ENCODE measurements at regions not wholly inside any gene's neighbourhood (a gene's known extent, or its start where the extent isn't known, plus 50 kb on each side); places are given as distances from the start of the nearest gene placed in this dataset.
"Not testable (repeated sequence)": the region's sequence is repeated elsewhere in the genome, so short reads cannot be mapped to it uniquely, and the experiment has no call there.

DNA sequence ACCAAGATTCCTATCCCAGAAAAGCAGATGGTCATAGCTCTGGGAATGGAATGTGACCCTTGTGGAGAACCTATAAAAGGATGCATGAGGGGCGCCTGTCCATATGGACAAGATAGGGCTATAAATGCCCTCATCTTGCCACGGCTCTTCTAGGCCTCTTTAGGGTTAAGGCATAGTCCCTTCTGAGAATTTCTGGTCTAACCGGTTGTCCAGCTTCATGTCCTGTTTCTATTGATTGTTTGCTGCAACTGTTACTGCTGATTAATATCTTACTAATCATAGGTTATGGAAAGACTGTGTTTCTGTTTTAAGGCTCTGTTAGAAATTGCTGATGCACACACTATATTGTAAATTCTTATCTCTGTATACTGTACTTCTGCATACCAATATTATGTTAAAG lies 462.6 kb upstream of the FSIP2 start:
- TF ChIP-seq, protein P1, sequence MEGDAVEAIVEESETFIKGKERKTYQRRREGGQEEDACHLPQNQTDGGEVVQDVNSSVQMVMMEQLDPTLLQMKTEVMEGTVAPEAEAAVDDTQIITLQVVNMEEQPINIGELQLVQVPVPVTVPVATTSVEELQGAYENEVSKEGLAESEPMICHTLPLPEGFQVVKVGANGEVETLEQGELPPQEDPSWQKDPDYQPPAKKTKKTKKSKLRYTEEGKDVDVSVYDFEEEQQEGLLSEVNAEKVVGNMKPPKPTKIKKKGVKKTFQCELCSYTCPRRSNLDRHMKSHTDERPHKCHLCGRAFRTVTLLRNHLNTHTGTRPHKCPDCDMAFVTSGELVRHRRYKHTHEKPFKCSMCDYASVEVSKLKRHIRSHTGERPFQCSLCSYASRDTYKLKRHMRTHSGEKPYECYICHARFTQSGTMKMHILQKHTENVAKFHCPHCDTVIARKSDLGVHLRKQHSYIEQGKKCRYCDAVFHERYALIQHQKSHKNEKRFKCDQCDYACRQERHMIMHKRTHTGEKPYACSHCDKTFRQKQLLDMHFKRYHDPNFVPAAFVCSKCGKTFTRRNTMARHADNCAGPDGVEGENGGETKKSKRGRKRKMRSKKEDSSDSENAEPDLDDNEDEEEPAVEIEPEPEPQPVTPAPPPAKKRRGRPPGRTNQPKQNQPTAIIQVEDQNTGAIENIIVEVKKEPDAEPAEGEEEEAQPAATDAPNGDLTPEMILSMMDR (IDR thresholded peaks at IDR 0.05): not testable (repeated sequence)
- not testable (repeated sequence) for TF ChIP-seq POLR2A (IDR thresholded peaks at IDR 0.05)

Data from esophagus squamous epithelium (tissue), 4 donors.